Cardiac muscle cell (in vitro differentiated cells and primary cell): ENCODE measurements at regions not wholly inside any gene's neighbourhood (a gene's known extent, or its start where the extent isn't known, plus 50 kb on each side); places are given as distances from the start of the nearest gene placed in this dataset.

Experiments
- DNase-seq, 2 donors: peaks; one replicate each; pipeline versions ENCODE4 v3.0.0 to v3.0.0-alpha.2; 2010 to 2017; ENCODE audit warnings: low read depth in 1 of 2, low spot score in 1 of 2
- H3K27ac ChIP-seq: fragments of 200-600 bp; sonication (generic); 2 replicates; pipeline ENCODE4 v1.5.1; 2016
- H3K27me3 ChIP-seq: fragments of 200-600 bp; sonication (generic); 2 replicates; pipeline ENCODE4 v1.6.0; 2016; ENCODE audit warnings: control low read depth
- H3K36me3 ChIP-seq: fragments of 200-600 bp; sonication (generic); 2 replicates; pipeline ENCODE4 v1.5.1; 2016; ENCODE audit warnings: control low read depth
- H3K4me1 ChIP-seq: fragments of 200-600 bp; sonication (generic); 2 replicates; pipeline ENCODE4 v1.8.1; 2017; ENCODE audit warnings: low read depth, mild to moderate bottlenecking, mixed run types
- H3K4me3 ChIP-seq: fragments of 200-600 bp; sonication (generic); 2 replicates; pipeline ENCODE4 v1.5.1; 2016; ENCODE audit warnings: mild to moderate bottlenecking
- H3K9me3 ChIP-seq: fragments of 200-600 bp; sonication (generic); 2 replicates; pipeline ENCODE4 v1.5.1; 2017; ENCODE audit warnings: low read depth, mild to moderate bottlenecking, control low read depth
- TF ChIP-seq, protein P1 (sequence below): IDR thresholded peaks from 2 replicates; pipeline ENCODE4 v1.5.1; 2012; ENCODE audit warnings: low read depth, mild to moderate bottlenecking, low read length

DNA sequence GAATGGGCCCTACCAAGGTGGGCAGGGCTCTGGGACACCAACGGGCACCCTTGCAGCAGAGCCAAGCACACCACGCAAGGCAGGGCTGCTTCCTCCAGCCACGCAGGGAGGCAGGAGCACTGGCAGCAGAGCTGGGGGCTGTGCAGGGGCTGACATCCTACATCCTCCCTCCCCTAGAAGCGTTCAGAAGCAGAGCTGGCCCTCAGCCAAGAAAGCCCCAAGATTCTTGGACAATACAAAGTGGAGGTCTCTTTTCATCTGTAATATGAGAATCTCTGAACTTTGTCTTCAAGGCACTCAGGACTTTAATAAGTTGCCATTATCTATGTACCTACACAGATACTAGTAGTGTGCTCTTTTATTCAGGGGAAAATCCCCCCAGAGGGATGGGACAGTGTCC is 128.1 kb upstream of the AGAP1 start:
- Histone ChIP-seq H3K36me3 (no peaks in the 10 kb centered on the region), H3K27ac (no peak overlapping the region), H3K4me1 (no peaks in the 10 kb centered on the region), H3K9me3 (no peaks in the 10 kb centered on the region), H3K27me3 (peaks cover 9% of the 10 kb centered on the region), H3K4me3 (no peak overlapping the region)
- TF ChIP-seq, protein P1, sequence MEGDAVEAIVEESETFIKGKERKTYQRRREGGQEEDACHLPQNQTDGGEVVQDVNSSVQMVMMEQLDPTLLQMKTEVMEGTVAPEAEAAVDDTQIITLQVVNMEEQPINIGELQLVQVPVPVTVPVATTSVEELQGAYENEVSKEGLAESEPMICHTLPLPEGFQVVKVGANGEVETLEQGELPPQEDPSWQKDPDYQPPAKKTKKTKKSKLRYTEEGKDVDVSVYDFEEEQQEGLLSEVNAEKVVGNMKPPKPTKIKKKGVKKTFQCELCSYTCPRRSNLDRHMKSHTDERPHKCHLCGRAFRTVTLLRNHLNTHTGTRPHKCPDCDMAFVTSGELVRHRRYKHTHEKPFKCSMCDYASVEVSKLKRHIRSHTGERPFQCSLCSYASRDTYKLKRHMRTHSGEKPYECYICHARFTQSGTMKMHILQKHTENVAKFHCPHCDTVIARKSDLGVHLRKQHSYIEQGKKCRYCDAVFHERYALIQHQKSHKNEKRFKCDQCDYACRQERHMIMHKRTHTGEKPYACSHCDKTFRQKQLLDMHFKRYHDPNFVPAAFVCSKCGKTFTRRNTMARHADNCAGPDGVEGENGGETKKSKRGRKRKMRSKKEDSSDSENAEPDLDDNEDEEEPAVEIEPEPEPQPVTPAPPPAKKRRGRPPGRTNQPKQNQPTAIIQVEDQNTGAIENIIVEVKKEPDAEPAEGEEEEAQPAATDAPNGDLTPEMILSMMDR: no peak
- no peak for DNase-seq

DNA sequence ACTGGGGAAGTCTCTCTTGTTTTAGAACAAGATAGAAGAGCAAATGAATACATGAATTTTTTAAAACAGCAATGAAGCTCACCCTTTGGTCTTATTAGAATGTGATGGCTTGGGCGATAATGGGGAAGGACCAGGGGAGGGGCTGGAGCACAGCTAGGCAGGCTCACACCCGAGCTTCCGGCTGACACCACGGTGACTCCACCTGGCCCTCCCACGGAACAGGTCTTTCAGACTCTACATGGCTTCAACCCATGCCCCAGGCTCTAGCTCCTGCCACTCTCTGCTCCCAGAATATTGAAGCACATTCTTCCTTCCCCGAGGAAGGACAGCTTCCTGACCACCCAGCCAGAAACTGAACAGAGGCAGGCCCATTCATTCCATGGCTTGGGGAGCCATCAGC is 127.5 kb upstream of the AGAP1 start:
- TF ChIP-seq, protein P1: no peak
- Histone ChIP-seq H3K9me3 (no peaks in the 10 kb centered on the region), H3K4me3 (no peak overlapping the region), H3K27me3 (peaks cover 10% of the 10 kb centered on the region), H3K36me3 (no peaks in the 10 kb centered on the region), H3K27ac (no peak overlapping the region), H3K4me1 (no peaks in the 10 kb centered on the region)
- DNase-seq: no peak

- no peak overlapping the region for H3K27ac ChIP-seq
- no peaks in the 10 kb centered on the region for H3K36me3 ChIP-seq
- DNase-seq: no peak
- no peaks in the 10 kb centered on the region for H3K4me1 ChIP-seq
- H3K9me3 ChIP-seq: no peaks in the 10 kb centered on the region
- TF ChIP-seq, protein P1: no peak
- no peak overlapping the region for H3K4me3 ChIP-seq
- peaks cover 13% of the 10 kb centered on the region for H3K27me3 ChIP-seq
These were observed 127.0 kb upstream of the AGAP1 start for GRCh38 chr2:235366807-235367206.

- TF ChIP-seq, protein P1: no peak
- no peak for DNase-seq
- Histone ChIP-seq H3K36me3 (no peaks in the 10 kb centered on the region), H3K9me3 (no peaks in the 10 kb centered on the region), H3K4me3 (no peak overlapping the region), H3K27ac (no peak overlapping the region), H3K27me3 (peaks cover 16% of the 10 kb centered on the region), H3K4me1 (no peaks in the 10 kb centered on the region)
These were observed 122.8 kb upstream of the AGAP1 start for GRCh38 chr2:235371018-235371417.

DNA sequence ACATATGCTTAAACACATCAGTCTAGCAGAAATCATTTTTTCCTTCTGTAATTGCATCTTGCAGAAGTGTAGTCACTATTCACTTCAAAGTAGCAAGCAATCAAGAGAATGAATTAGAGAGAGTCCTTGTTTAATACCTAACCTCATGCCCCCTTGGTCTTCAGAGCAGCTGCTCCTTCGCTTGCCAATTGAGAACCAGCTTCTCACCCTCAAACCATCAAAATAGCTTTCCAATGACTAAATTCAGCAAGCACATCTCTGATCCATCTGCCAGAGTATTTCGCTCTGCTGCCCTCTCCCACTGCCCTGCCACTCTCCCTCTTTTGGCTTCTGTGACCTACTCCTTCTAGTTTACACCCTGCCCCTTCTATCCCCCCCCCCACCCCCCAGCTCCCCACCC is 120.7 kb upstream of the AGAP1 start:
- TF ChIP-seq, protein P1: no peak
- DNase-seq: no peak
- H3K4me1 ChIP-seq: no peaks in the 10 kb centered on the region

GRCh38 chr2:235377176-235377575 is 116.7 kb upstream of the AGAP1 start:
- Histone ChIP-seq H3K27ac (no peak overlapping the region), H3K36me3 (no peaks in the 10 kb centered on the region), H3K27me3 (peaks cover 3% of the 10 kb centered on the region), H3K9me3 (no peaks in the 10 kb centered on the region), H3K4me3 (no peak overlapping the region), H3K4me1 (no peaks in the 10 kb centered on the region)
- no peak for DNase-seq
- TF ChIP-seq, protein P1: no peak

More for the DNA sequence above, 120.7 kb upstream of the AGAP1 start:
- H3K4me3 ChIP-seq: no peak overlapping the region
- H3K36me3 ChIP-seq: no peaks in the 10 kb centered on the region
- peaks cover 16% of the 10 kb centered on the region for H3K27me3 ChIP-seq
- H3K27ac ChIP-seq: no peak overlapping the region
- H3K9me3 ChIP-seq: no peaks in the 10 kb centered on the region
